H1 (cell line): ENCODE measurements at regions not wholly inside any gene's neighbourhood (a gene's known extent, or its start where the extent isn't known, plus 50 kb on each side); places are given as distances from the start of the nearest gene placed in this dataset.

ENCODE experiments used
- CTCF ChIA-PET: fragments of 300-600 bp; sonication (Branson Sonifier 250); formaldehyde crosslinking; loops from one replicate; lab custom pipeline; 2021; ENCODE audit not compliant: partially characterized antibody; lab: Charles Lee
- POLR2A ChIA-PET: fragments of 300-600 bp; sonication (Branson Sonifier 250); formaldehyde crosslinking; loops from one replicate; lab custom pipeline; 2021; ENCODE audit warnings: inconsistent platforms; ENCODE audit not compliant: partially characterized antibody; lab: Charles Lee
- DNase-seq, 2 experiments: peaks; one replicate each; pipeline versions ENCODE4 v3.0.0 to v3.0.0-alpha.2; 2010 to 2022; ENCODE audit warnings: low spot score in 2 of 2, low read depth in 1 of 2, mixed read lengths in 1 of 2
- FAIRE-seq: peaks from 2 replicates; lab custom pipeline; 2011; peaks lifted over from hg19 to GRCh38; lab: Jason Lieb, UNC
- H2AFZ ChIP-seq: 2 replicates; pipeline ENCODE4 v1.8.1; 2012; ENCODE audit warnings: low read length, inconsistent platforms
- H2AK5ac ChIP-seq: 2 replicates; pipeline ENCODE4 v1.6.1; 2013; ENCODE audit warnings: low read depth, low read length
- H2BK120ac ChIP-seq: replicated peaks from 2 replicates; pipeline ENCODE3; 2013; ENCODE audit warnings: low read depth, low read length, inconsistent platforms
- H2BK12ac ChIP-seq: 2 replicates; pipeline ENCODE4 v1.6.1; 2013; ENCODE audit warnings: low read depth, low read length
- H2BK15ac ChIP-seq: 2 replicates; pipeline ENCODE4 v1.6.1; 2013; ENCODE audit warnings: low read length
- H2BK20ac ChIP-seq: 2 replicates; pipeline ENCODE4 v1.6.1; 2013; ENCODE audit warnings: low read length
- H2BK5ac ChIP-seq: 2 replicates; pipeline ENCODE4 v1.6.1; 2013; ENCODE audit warnings: low read depth, low read length
- H3K14ac ChIP-seq: 2 replicates; pipeline ENCODE4 v1.6.1; 2013; ENCODE audit warnings: inconsistent platforms; ENCODE audit not compliant: insufficient read length
- H3K18ac ChIP-seq: 2 replicates; pipeline ENCODE4 v1.6.1; 2013; ENCODE audit warnings: low read length; ENCODE audit errors: extremely low read depth
- H3K23ac ChIP-seq: 2 replicates; pipeline ENCODE4 v1.6.1; 2013; ENCODE audit warnings: inconsistent platforms; ENCODE audit not compliant: insufficient read length
- H3K23me2 ChIP-seq: 2 replicates; pipeline ENCODE4 v1.6.1; 2013; ENCODE audit warnings: low read depth, low read length
- H3K27ac ChIP-seq: 2 replicates; pipeline ENCODE4 v1.6.1; 2011; ENCODE audit warnings: low read depth, low read length, inconsistent platforms
- H3K27me3 ChIP-seq, 4 experiments: replicated peaks in 1 of 4; 1 replicate in 1 of 4; 2 replicates in 3 of 4; pipeline versions ENCODE4 v1.6.1 to v1.8.1; 2011 to 2013; ENCODE audit warnings: low read length in 3 of 4, mild to moderate bottlenecking in 3 of 4, inconsistent platforms in 2 of 4, mixed read lengths in 2 of 4, moderate library complexity in 1 of 4; ENCODE audit not compliant: control insufficient read depth in 3 of 4, insufficient read depth in 3 of 4; ENCODE audit errors: extremely low read depth in 1 of 4
- H3K36me3 ChIP-seq, 4 experiments: 2 replicates each; pipeline versions ENCODE4 v1.6.1 to v1.8.1; 2011 to 2013; ENCODE audit warnings: mild to moderate bottlenecking in 4 of 4, low read length in 3 of 4, moderate library complexity in 2 of 4, control low read depth in 1 of 4, inconsistent platforms in 1 of 4; ENCODE audit not compliant: insufficient read depth in 4 of 4, control insufficient read depth in 2 of 4
- H3K4ac ChIP-seq: replicated peaks from 2 replicates; pipeline ENCODE3; 2013; ENCODE audit warnings: low read length, low read depth, mixed read lengths, inconsistent platforms; ENCODE audit not compliant: insufficient read length
- H3K4me1 ChIP-seq, 4 experiments: replicated peaks in 1 of 4; 1 replicate in 1 of 4; 2 replicates in 3 of 4; pipeline versions ENCODE4 v1.6.1 to v1.8.1; 2011 to 2013; ENCODE audit warnings: low read length in 3 of 4, inconsistent platforms in 2 of 4, mixed read lengths in 1 of 4; ENCODE audit not compliant: insufficient read depth in 4 of 4, control insufficient read depth in 3 of 4
- H3K4me2 ChIP-seq, 2 experiments: 2 replicates each; pipeline versions ENCODE4 v1.6.1 to v1.8.1; 2011 to 2013; ENCODE audit warnings: low read depth in 2 of 2, low read length in 2 of 2, control low read depth in 1 of 2, inconsistent platforms in 1 of 2, mild to moderate bottlenecking in 1 of 2; ENCODE audit not compliant: insufficient read depth in 1 of 2
- H3K4me3 ChIP-seq, 4 experiments: fragments of 200-600, 300-600 bp in 1 of 4; sonication (generic), shearing (Covaris generic), sonication (Bioruptor Twin) in 1 of 4; 2 replicates each; pipeline versions ENCODE4 v1.5.1 to v1.8.1; 2011 to 2016; ENCODE audit warnings: low read length in 4 of 4, low read depth in 3 of 4, control low read depth in 2 of 4, inconsistent platforms in 2 of 4, mild to moderate bottlenecking in 2 of 4, mixed read lengths in 1 of 4, moderate library complexity in 1 of 4; ENCODE audit not compliant: insufficient read depth in 2 of 4; ENCODE audit errors: extremely low read depth in 1 of 4
- H3K56ac ChIP-seq: replicated peaks from 2 replicates; pipeline ENCODE3; 2013; ENCODE audit warnings: low read depth, mild to moderate bottlenecking, mixed read lengths, low read length, inconsistent platforms; ENCODE audit not compliant: insufficient read length
- H3K79me1 ChIP-seq: 2 replicates; pipeline ENCODE4 v1.6.1; 2013; ENCODE audit warnings: low read depth, low read length, control low read depth
- H3K79me2 ChIP-seq, 2 experiments: 2 replicates each; pipeline versions ENCODE4 v1.6.1 to v1.8.1; 2012 to 2013; ENCODE audit warnings: low read length in 2 of 2, mild to moderate bottlenecking in 2 of 2, inconsistent platforms in 1 of 2; ENCODE audit not compliant: insufficient read depth in 2 of 2, control insufficient read depth in 1 of 2
- H3K9ac ChIP-seq, 4 experiments: replicated peaks in 1 of 4; 1 replicate in 1 of 4; 2 replicates in 3 of 4; pipeline versions ENCODE4 v1.6.1 to v1.8.1; 2011 to 2013; ENCODE audit warnings: low read depth in 3 of 4, low read length in 3 of 4, control low read depth in 2 of 4, mild to moderate bottlenecking in 2 of 4, moderate library complexity in 2 of 4, inconsistent platforms in 1 of 4; ENCODE audit errors: extremely low read depth in 1 of 4
- H3K9me3 ChIP-seq, 2 experiments: 2 replicates each; pipeline versions ENCODE4 v1.6.1 to v1.8.1; 2012 to 2013; ENCODE audit warnings: mild to moderate bottlenecking in 2 of 2, moderate library complexity in 2 of 2, control low read depth in 1 of 2, inconsistent platforms in 1 of 2, low read depth in 1 of 2, low read length in 1 of 2, mixed read lengths in 1 of 2; ENCODE audit not compliant: insufficient read depth in 2 of 2
- H4K20me1 ChIP-seq, 2 experiments: replicated peaks in 1 of 2; 2 replicates each; pipeline versions ENCODE3 to v1.8.1; 2011 to 2013; ENCODE audit warnings: inconsistent platforms in 2 of 2, low read length in 2 of 2, mild to moderate bottlenecking in 1 of 2; ENCODE audit not compliant: insufficient read depth in 2 of 2, control insufficient read depth in 1 of 2
- H4K5ac ChIP-seq: 2 replicates; pipeline ENCODE4 v1.6.1; 2013; ENCODE audit warnings: low read length, low read depth, mixed read lengths, inconsistent platforms; ENCODE audit not compliant: insufficient read length
- H4K8ac ChIP-seq: 2 replicates; pipeline ENCODE4 v1.8.0; 2013; ENCODE audit warnings: mild to moderate bottlenecking, moderate library complexity, low read length, inconsistent platforms; ENCODE audit not compliant: insufficient read depth; ENCODE audit errors: extremely low read depth
- H4K91ac ChIP-seq: replicated peaks from 2 replicates; pipeline ENCODE3; 2013; ENCODE audit warnings: low read length, mixed read lengths, inconsistent platforms; ENCODE audit not compliant: insufficient read length
- CBX5 ChIP-seq: fragments of 300-800, 300-1000 bp; sonication (generic); IDR thresholded peaks from 2 replicates; pipeline ENCODE4 v1.7.1; 2016; ENCODE audit warnings: antibody characterized with exemption, low read length, low read depth
- EZH2 ChIP-seq: fragments of 200-600 bp; sonication (generic); IDR thresholded peaks from 2 replicates; pipeline ENCODE4 v1.7.1; 2012; ENCODE audit warnings: low read depth, mild to moderate bottlenecking, moderate library complexity, low read length, inconsistent platforms; ENCODE audit not compliant: severe bottlenecking
- KDM5A ChIP-seq: fragments of 200-600 bp; IDR thresholded peaks from 2 replicates; pipeline ENCODE4 v1.7.1; 2012; ENCODE audit warnings: mild to moderate bottlenecking, low read length, inconsistent platforms, mixed read lengths
- MAFK ChIP-seq: IDR thresholded peaks from 2 replicates; pipeline ENCODE4 v1.6.1; 2012; ENCODE audit warnings: low read depth, mild to moderate bottlenecking, improper control_type of control experiment, low read length
- POLR2A ChIP-seq, 2 experiments: IDR thresholded peaks; 1 replicate in 1 of 2; 2 replicates in 1 of 2; pipeline ENCODE4 v1.6.1; 2011; ENCODE audit warnings: low read depth in 2 of 2, low read length in 2 of 2, mild to moderate bottlenecking in 2 of 2; ENCODE audit errors: control extremely low read depth in 1 of 2
- POLR2AphosphoS5 ChIP-seq: IDR thresholded peaks from 2 replicates; pipeline ENCODE4 v1.6.1; 2011; ENCODE audit warnings: low read depth, low read length
- TAF1 ChIP-seq: IDR thresholded peaks from 2 replicates; pipeline ENCODE4 v1.6.1; 2011; ENCODE audit warnings: mild to moderate bottlenecking, low read depth, low read length
- TCF12 ChIP-seq: IDR thresholded peaks from 2 replicates; pipeline ENCODE4 v1.6.1; 2011; ENCODE audit warnings: low read depth, mild to moderate bottlenecking, low read length
- TEAD4 ChIP-seq: IDR thresholded peaks from 2 replicates; pipeline ENCODE4 v1.6.1; 2012; ENCODE audit warnings: low read depth, low read length, inconsistent platforms, mixed read lengths
- WGBS, 2 experiments: shearing (Covaris generic) in 1 of 2; methylation state at CpG; one replicate each; pipeline versions ENCODE4 v1.1.6 to v1.1.7; 2013 to 2015; ENCODE audit warnings: low lambda C conversion rate in 2 of 2, mixed read lengths in 2 of 2, inconsistent platforms in 1 of 2, low coverage in 1 of 2, missing lambda C conversion rate in 1 of 2; ENCODE audit not compliant: insufficient replicate concordance in 2 of 2, insufficient coverage in 1 of 2, insufficient read length in 1 of 2; ENCODE audit errors: extremely low coverage in 1 of 2, missing lambda C conversion rate in 1 of 2; 5-methylcytosine and 5-hydroxymethylcytosine counted together

GRCh38 chr2:196234672-196235071 is 63.3 kb upstream of the STK17B start:
- Histone ChIP-seq H3K9ac (no peak overlapping the region), H3K56ac (no peak overlapping the region), H3K14ac (no peak overlapping the region), H2BK12ac (no peak overlapping the region)
- POLR2A ChIA-PET: no interaction called here
- TF ChIP-seq POLR2AphosphoS5: no peak
- TF ChIP-seq MAFK: no peak
- no peak for TF ChIP-seq POLR2A (IDR thresholded peaks at IDR 0.05; ENCODE audit: control extremely low read depth in 1 of 2, low read depth in 2 of 2, low read length in 2 of 2)
- no peak for TF ChIP-seq KDM5A
- TF ChIP-seq EZH2: no peak
- TF ChIP-seq TCF12: no peak
- no peak for TF ChIP-seq TAF1
- no peak for TF ChIP-seq CBX5
- no peak for TF ChIP-seq TEAD4
- TF ChIP-seq, all 59 proteins: peak for 0
- Histone ChIP-seq H2AK5ac (no peak overlapping the region), H2BK15ac (no peak overlapping the region), H4K8ac (no peak overlapping the region), H3K79me1 (no peaks in the 10 kb centered on the region), H3K4me2 (no peak overlapping the region), H4K91ac (no peak overlapping the region), H2BK120ac (no peak overlapping the region), H3K36me3 (no peaks in the 10 kb centered on the region), H4K5ac (no peak overlapping the region), H3K18ac (no peak overlapping the region), H3K27me3 (no peaks in the 10 kb centered on the region), H2AFZ (no peak overlapping the region), H3K4me3 (no peak overlapping the region), H4K20me1 (no peaks in the 10 kb centered on the region), H3K23me2 (no peaks in the 10 kb centered on the region), H2BK5ac (no peak overlapping the region), H3K79me2 (no peaks in the 10 kb centered on the region), H3K4me1 (no peaks in the 10 kb centered on the region; a peak in 1 of 7 replicates), H3K23ac (no peak overlapping the region), H3K9me3 (no peaks in the 10 kb centered on the region), H3K4ac (no peak overlapping the region), H3K27ac (no peak overlapping the region), H2BK20ac (no peak overlapping the region)
- 80% methylated on average over 4 of the region's 4 CpGs; no CpG with 5 or more reads in 1 of the 2 experiments for WGBS, 2 experiments
- no peak for FAIRE-seq
- CTCF ChIA-PET: interaction anchor here (1.5 kb wide), 1 partner anchor 157 kb away, joined by 8 read pairs; no protein-coding TSS in a partner anchor
- no peak for DNase-seq
